H9 (cell line): ENCODE measurements at regions not wholly inside any gene's neighbourhood (a gene's known extent, or its start where the extent isn't known, plus 50 kb on each side); places are given as distances from the start of the nearest gene placed in this dataset.

Experiments
- DNase-seq: peaks from one replicate; pipeline ENCODE4 v3.0.0-alpha.2; 2017
- H2AFZ ChIP-seq: one replicate; pipeline ENCODE4 v1.6.1; 2013; ENCODE audit warnings: mild to moderate bottlenecking, low read length, control low read depth, moderate library complexity
- H2AK5ac ChIP-seq: 2 replicates; pipeline ENCODE4 v1.6.1; 2013; ENCODE audit warnings: low read length, control low read depth, mixed read lengths; ENCODE audit not compliant: insufficient read length
- H2BK120ac ChIP-seq: one replicate; pipeline ENCODE4 v1.6.1; 2013; ENCODE audit warnings: low read depth, mild to moderate bottlenecking, low read length, control low read depth, inconsistent platforms; ENCODE audit not compliant: poor library complexity, severe bottlenecking
- H2BK12ac ChIP-seq: 2 replicates; pipeline ENCODE4 v1.6.1; 2013; ENCODE audit warnings: low read length, control low read depth, mixed read lengths, low read depth; ENCODE audit not compliant: insufficient read length
- H2BK15ac ChIP-seq: 2 replicates; pipeline ENCODE4 v1.6.1; 2013; ENCODE audit warnings: low read depth, low read length, control low read depth
- H2BK20ac ChIP-seq: one replicate; pipeline ENCODE4 v1.6.1; 2013; ENCODE audit warnings: low read depth, mild to moderate bottlenecking, low read length, control low read depth, inconsistent platforms; ENCODE audit not compliant: poor library complexity, severe bottlenecking
- H2BK5ac ChIP-seq: 2 replicates; pipeline ENCODE4 v1.6.1; 2013; ENCODE audit warnings: low read length, control low read depth, mixed read lengths; ENCODE audit not compliant: insufficient read length
- H3K14ac ChIP-seq: 2 replicates; pipeline ENCODE4 v1.6.1; 2013; ENCODE audit warnings: low read length, control low read depth; ENCODE audit not compliant: insufficient read depth
- H3K18ac ChIP-seq: 2 replicates; pipeline ENCODE4 v1.6.1; 2013; ENCODE audit warnings: low read depth, mild to moderate bottlenecking, mixed read lengths, low read length, control low read depth; ENCODE audit not compliant: insufficient read length
- H3K23ac ChIP-seq: 2 replicates; pipeline ENCODE4 v1.6.1; 2013; ENCODE audit warnings: low read length, control low read depth, mixed read lengths, low read depth; ENCODE audit not compliant: insufficient read length
- H3K23me2 ChIP-seq: 2 replicates; pipeline ENCODE4 v1.6.1; 2013; ENCODE audit warnings: low read depth, mild to moderate bottlenecking, mixed read lengths, low read length, control low read depth; ENCODE audit not compliant: insufficient read length, poor library complexity, severe bottlenecking
- H3K27ac ChIP-seq: 2 replicates; pipeline ENCODE4 v1.5.1; 2013; ENCODE audit warnings: low read length, control low read depth, mixed read lengths, low read depth; ENCODE audit not compliant: insufficient read length
- H3K27me3 ChIP-seq: 2 replicates; pipeline ENCODE4 v1.6.1; 2013; ENCODE audit warnings: low read length, control low read depth, inconsistent platforms; ENCODE audit not compliant: insufficient read depth
- H3K4ac ChIP-seq: 2 replicates; pipeline ENCODE4 v1.6.1; 2013; ENCODE audit warnings: low read depth, mild to moderate bottlenecking, control low read depth, inconsistent platforms, low read length, moderate library complexity
- H3K4me1 ChIP-seq: 2 replicates; pipeline ENCODE4 v1.6.1; 2013; ENCODE audit warnings: low read length, control low read depth, inconsistent platforms; ENCODE audit not compliant: insufficient read depth
- H3K4me2 ChIP-seq: 2 replicates; pipeline ENCODE4 v1.6.1; 2013; ENCODE audit warnings: low read length, control low read depth, mixed read lengths; ENCODE audit not compliant: insufficient read length, insufficient read depth
- H3K56ac ChIP-seq: 2 replicates; pipeline ENCODE4 v1.6.1; 2013; ENCODE audit warnings: low read depth, mild to moderate bottlenecking, mixed read lengths, low read length, control low read depth; ENCODE audit not compliant: insufficient read length
- H3K79me1 ChIP-seq: 2 replicates; pipeline ENCODE4 v1.6.1; 2013; ENCODE audit warnings: low read depth, mild to moderate bottlenecking, moderate library complexity, low read length, control low read depth, inconsistent platforms; ENCODE audit not compliant: insufficient read depth, poor library complexity, severe bottlenecking
- H3K79me2 ChIP-seq: 2 replicates; pipeline ENCODE4 v1.6.1; 2013; ENCODE audit warnings: low read length, control low read depth, inconsistent platforms; ENCODE audit not compliant: insufficient read depth
- H3K9ac ChIP-seq: 2 replicates; pipeline ENCODE4 v1.6.1; 2013; ENCODE audit warnings: low read length, control low read depth, mixed read lengths; ENCODE audit not compliant: insufficient read length; ENCODE audit errors: extremely low read depth
- H3K9me3 ChIP-seq: one replicate; pipeline ENCODE4 v1.6.1; 2013; ENCODE audit warnings: low read depth, low read length, inconsistent platforms; ENCODE audit not compliant: control insufficient read depth
- H3T11ph ChIP-seq: one replicate; pipeline ENCODE4 v1.6.1; 2013; ENCODE audit warnings: mild to moderate bottlenecking, low read length, control low read depth, inconsistent platforms
- H4K20me1 ChIP-seq: one replicate; pipeline ENCODE4 v1.6.1; 2013; ENCODE audit not compliant: control insufficient read depth, insufficient read length, insufficient read depth
- H4K5ac ChIP-seq: 2 replicates; pipeline ENCODE4 v1.6.1; 2013; ENCODE audit warnings: low read depth, mild to moderate bottlenecking, mixed read lengths, low read length, control low read depth; ENCODE audit not compliant: insufficient read length
- H4K8ac ChIP-seq: replicated peaks from 2 replicates; pipeline ENCODE4 v1.6.1; 2013; ENCODE audit warnings: low read length, control low read depth, mixed read lengths, low read depth; ENCODE audit not compliant: insufficient read length
- H4K91ac ChIP-seq: 2 replicates; pipeline ENCODE4 v1.6.1; 2013; ENCODE audit warnings: low read depth, mild to moderate bottlenecking, moderate library complexity, mixed read lengths, low read length, control low read depth; ENCODE audit not compliant: insufficient read length
- H3K27ac Mint-ChIP-seq, 3 experiments: 2 replicates in 2 of 3; 3 replicates in 1 of 3; pipeline ENCODE4 v1.8.0; 2020 to 2021; ENCODE audit warnings: mixed read lengths in 3 of 3, mild to moderate bottlenecking in 1 of 3, moderate library complexity in 1 of 3
- H3K27me3 Mint-ChIP-seq: 2 replicates; pipeline ENCODE4 v1.8.0; 2021; ENCODE audit warnings: low read depth, mild to moderate bottlenecking, moderate library complexity, mixed read lengths
- H3K36me3 Mint-ChIP-seq, 3 experiments: 2 replicates in 2 of 3; 3 replicates in 1 of 3; pipeline ENCODE4 v1.8.0; 2020 to 2021; ENCODE audit warnings: low read depth in 3 of 3, mixed read lengths in 3 of 3; ENCODE audit not compliant: insufficient read depth in 1 of 3
- H3K4me1 Mint-ChIP-seq, 2 experiments: 2 replicates each; pipeline ENCODE4 v1.8.0; 2020; ENCODE audit warnings: mixed read lengths in 2 of 2
- H3K4me3 Mint-ChIP-seq, 2 experiments: 2 replicates in 1 of 2; 3 replicates in 1 of 2; pipeline ENCODE4 v1.8.0; 2020 to 2021; ENCODE audit warnings: mild to moderate bottlenecking in 2 of 2, mixed read lengths in 2 of 2, moderate library complexity in 1 of 2
- H3K9me3 Mint-ChIP-seq, 2 experiments: 2 replicates in 1 of 2; 3 replicates in 1 of 2; pipeline ENCODE4 v1.8.0; 2020; ENCODE audit warnings: mild to moderate bottlenecking in 2 of 2, mixed read lengths in 2 of 2, moderate library complexity in 1 of 2
- WGBS: extraction: QIAGEN DNeasy Blood & Tissue Kit; methylation state at CpG from one replicate; pipeline ENCODE4 v1.1.7; 2013; ENCODE audit warnings: missing lambda C conversion rate, low lambda C conversion rate, mixed read lengths; ENCODE audit not compliant: insufficient read length; ENCODE audit errors: extremely low coverage; 5-methylcytosine and 5-hydroxymethylcytosine counted together
- TF ChIP-seq, protein P1 (sequence below): fragments of 200-600 bp; sonication (generic); conservative IDR thresholded peaks from 3 replicates; pipeline ENCODE4 v1.8.0; 2021; ENCODE audit warnings: antibody characterized with exemption, mild to moderate bottlenecking

DNA sequence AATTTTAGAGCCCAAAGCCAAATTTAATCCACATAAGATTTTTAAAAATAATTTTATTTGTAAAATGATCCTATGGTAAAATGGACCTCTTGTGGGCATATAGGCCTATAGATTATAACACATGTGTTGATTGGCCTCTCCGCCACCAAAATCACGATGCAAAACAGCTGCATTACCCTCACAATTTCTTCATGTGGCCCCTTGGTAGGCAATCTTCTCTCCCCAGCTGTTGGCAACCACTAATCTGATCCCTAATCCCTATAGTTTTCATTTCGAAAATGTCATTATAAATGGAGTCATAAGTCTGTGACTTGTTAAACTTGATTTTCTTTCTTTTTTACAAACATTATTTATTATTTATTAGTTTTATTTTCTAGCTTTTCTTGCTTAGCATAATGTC, 263.9 kb upstream of the SULF2 start:
- Histone ChIP-seq H2AK5ac (no peak overlapping the region), H4K8ac (no peak overlapping the region), H3K4me2 (no peak overlapping the region), H4K91ac (no peak overlapping the region), H3K79me2 (no peaks in the 10 kb centered on the region), H3K4ac (no peak overlapping the region), H3K27ac (no peak overlapping the region), H3K9me3 (no peaks in the 10 kb centered on the region), H3K14ac (no peak overlapping the region), H2BK20ac (no peak overlapping the region), H2BK5ac (no peak overlapping the region), H4K20me1 (no peaks in the 10 kb centered on the region), H3K23me2 (no peaks in the 10 kb centered on the region), H2AFZ (no peak overlapping the region), H2BK120ac (no peak overlapping the region), H4K5ac (no peak overlapping the region), H2BK15ac (no peak overlapping the region), H3K79me1 (no peaks in the 10 kb centered on the region), H3T11ph (no peak overlapping the region), H3K56ac (no peak overlapping the region), H3K4me1 (no peaks in the 10 kb centered on the region), H3K9ac (no peak overlapping the region), H3K23ac (no peak overlapping the region), H3K18ac (no peak overlapping the region), H3K27me3 (no peaks in the 10 kb centered on the region), H2BK12ac (no peak overlapping the region)
- peaks cover 8 to 11% of the 10 kb centered on the region in 2 experiments; a peak in 3 of 5 replicates for H3K9me3 Mint-ChIP-seq
- DNase-seq = no peak
- peaks cover 1% of the 10 kb centered on the region for H3K27me3 Mint-ChIP-seq
- H3K4me3 Mint-ChIP-seq = no peak overlapping the region
- no CpG with 5 or more reads among the region's 3 CpGs for WGBS
- H3K4me1 Mint-ChIP-seq = peaks cover 8 to 13% of the 10 kb centered on the region in 2 experiments
- H3K36me3 Mint-ChIP-seq = peaks cover 0 to 8% (median 3%) of the 10 kb centered on the region in 3 experiments; a peak in 5 of 7 replicates
- no peak overlapping the region for H3K27ac Mint-ChIP-seq
- TF ChIP-seq, protein P1, sequence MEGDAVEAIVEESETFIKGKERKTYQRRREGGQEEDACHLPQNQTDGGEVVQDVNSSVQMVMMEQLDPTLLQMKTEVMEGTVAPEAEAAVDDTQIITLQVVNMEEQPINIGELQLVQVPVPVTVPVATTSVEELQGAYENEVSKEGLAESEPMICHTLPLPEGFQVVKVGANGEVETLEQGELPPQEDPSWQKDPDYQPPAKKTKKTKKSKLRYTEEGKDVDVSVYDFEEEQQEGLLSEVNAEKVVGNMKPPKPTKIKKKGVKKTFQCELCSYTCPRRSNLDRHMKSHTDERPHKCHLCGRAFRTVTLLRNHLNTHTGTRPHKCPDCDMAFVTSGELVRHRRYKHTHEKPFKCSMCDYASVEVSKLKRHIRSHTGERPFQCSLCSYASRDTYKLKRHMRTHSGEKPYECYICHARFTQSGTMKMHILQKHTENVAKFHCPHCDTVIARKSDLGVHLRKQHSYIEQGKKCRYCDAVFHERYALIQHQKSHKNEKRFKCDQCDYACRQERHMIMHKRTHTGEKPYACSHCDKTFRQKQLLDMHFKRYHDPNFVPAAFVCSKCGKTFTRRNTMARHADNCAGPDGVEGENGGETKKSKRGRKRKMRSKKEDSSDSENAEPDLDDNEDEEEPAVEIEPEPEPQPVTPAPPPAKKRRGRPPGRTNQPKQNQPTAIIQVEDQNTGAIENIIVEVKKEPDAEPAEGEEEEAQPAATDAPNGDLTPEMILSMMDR = no peak
